ENCODE measurements at regions not wholly inside any gene's neighbourhood (a gene's known extent, or its start where the extent isn't known, plus 50 kb on each side); places are given as distances from the start of the nearest gene placed in this dataset.
"Not testable (repeated sequence)": the region's sequence is repeated elsewhere in the genome, so short reads cannot be mapped to it uniquely, and the experiment has no call there.

- Histone ChIP-seq H3K36me3 (ENCODE audit: control insufficient read depth, insufficient read depth, low read length) (no peaks in the 10 kb centered on the region), H3K27me3 (replicated peaks; ENCODE audit: control insufficient read depth, insufficient read depth, low read length) (no peaks in the 10 kb centered on the region), H3K4me3 (replicated peaks; ENCODE audit: low read depth, low read length) (no peak overlapping the region)
- DNase-seq (ENCODE audit: extremely low read depth, insufficient read length) = no peak
- no peak for TF ChIP-seq CTCF (IDR thresholded peaks at IDR 0.05; ENCODE audit: insufficient read depth, low read length, poor library complexity, severe bottlenecking)
Observed at GRCh38 chr14:83085725-83086124, 1552.1 kb upstream of the SEL1L start.

- H3K36me3 ChIP-seq (ENCODE audit: control insufficient read depth, insufficient read depth, low read length); DNase-seq (ENCODE audit: extremely low read depth, insufficient read length); H3K27me3 ChIP-seq (replicated peaks; ENCODE audit: control insufficient read depth, insufficient read depth, low read length); H3K4me3 ChIP-seq (replicated peaks; ENCODE audit: low read depth, low read length): not testable (repeated sequence)
Observed at GRCh38 chr14:83091991-83092956, 1558.6 kb upstream of the SEL1L start.

- Histone ChIP-seq H3K27me3 (replicated peaks; ENCODE audit: control insufficient read depth, insufficient read depth, low read length) (no peaks in the 10 kb centered on the region), H3K36me3 (ENCODE audit: control insufficient read depth, insufficient read depth, low read length) (no peaks in the 10 kb centered on the region), H3K4me3 (replicated peaks; ENCODE audit: low read depth, low read length) (no peak overlapping the region)
- no peak for TF ChIP-seq CTCF (IDR thresholded peaks at IDR 0.05; ENCODE audit: insufficient read depth, low read length, poor library complexity, severe bottlenecking)
- DNase-seq (ENCODE audit: extremely low read depth, insufficient read length) = no peak
Observed at GRCh38 chr14:83096092-83096491, 1562.4 kb upstream of the SEL1L start.

GRCh38 chr14:83101846-83102245, 1568.2 kb upstream of the SEL1L start:
- TF ChIP-seq CTCF (IDR thresholded peaks at IDR 0.05; ENCODE audit: insufficient read depth, low read length, poor library complexity, severe bottlenecking) = no peak
- no peak overlapping the region for H3K4me3 ChIP-seq (replicated peaks; ENCODE audit: low read depth, low read length)
- no peaks in the 10 kb centered on the region for H3K27me3 ChIP-seq (replicated peaks; ENCODE audit: control insufficient read depth, insufficient read depth, low read length)
- DNase-seq (ENCODE audit: extremely low read depth, insufficient read length) = no peak
- no peaks in the 10 kb centered on the region for H3K36me3 ChIP-seq (ENCODE audit: control insufficient read depth, insufficient read depth, low read length)

- no peaks in the 10 kb centered on the region for H3K36me3 ChIP-seq (ENCODE audit: control insufficient read depth, insufficient read depth, low read length)
- DNase-seq (ENCODE audit: extremely low read depth, insufficient read length) = no peak
- no peak overlapping the region for H3K4me3 ChIP-seq (replicated peaks; ENCODE audit: low read depth, low read length)
- no peak for TF ChIP-seq CTCF (IDR thresholded peaks at IDR 0.05; ENCODE audit: insufficient read depth, low read length, poor library complexity, severe bottlenecking)
- H3K27me3 ChIP-seq (replicated peaks; ENCODE audit: control insufficient read depth, insufficient read depth, low read length) = no peaks in the 10 kb centered on the region
Observed at GRCh38 chr14:83118029-83118428, 1584.4 kb upstream of the SEL1L start.

- DNase-seq (ENCODE audit: extremely low read depth, insufficient read length) = no peak
- Histone ChIP-seq H3K27me3 (replicated peaks; ENCODE audit: control insufficient read depth, insufficient read depth, low read length) (no peaks in the 10 kb centered on the region), H3K36me3 (ENCODE audit: control insufficient read depth, insufficient read depth, low read length) (no peaks in the 10 kb centered on the region), H3K4me3 (replicated peaks; ENCODE audit: low read depth, low read length) (no peak overlapping the region)
- no peak for TF ChIP-seq CTCF (IDR thresholded peaks at IDR 0.05; ENCODE audit: insufficient read depth, low read length, poor library complexity, severe bottlenecking)
Observed at GRCh38 chr14:83120187-83120586, 1586.5 kb upstream of the SEL1L start.
